Naive B cell (primary cell): ENCODE measurements at regions not wholly inside any gene's neighbourhood (a gene's known extent, or its start where the extent isn't known, plus 50 kb on each side); places are given as distances from the start of the nearest gene placed in this dataset.
"Not testable (repeated sequence)": the region's sequence is repeated elsewhere in the genome, so short reads cannot be mapped to it uniquely, and the experiment has no call there.

ENCODE experiments used
- ATAC-seq, 2 donors: fragments of 150-1000 bp; cut with Tn5 transposase; 2 replicates each; pipeline ENCODE4 v1.10.0; 2021; ENCODE audit warnings: low read depth in 2 of 2, mild to moderate bottlenecking in 2 of 2, moderate library complexity in 2 of 2
- DNase-seq: peaks from one replicate; pipeline ENCODE4 v3.0.0; 2022
- H3K27ac Mint-ChIP-seq, 6 donors: one replicate each; pipeline ENCODE4 v1.8.0; 2020 to 2022; ENCODE audit warnings: mild to moderate bottlenecking in 6 of 6, mixed read lengths in 6 of 6, moderate library complexity in 5 of 6, inconsistent platforms in 2 of 6
- H3K27me3 Mint-ChIP-seq, 3 donors: one replicate each; pipeline ENCODE4 v1.8.0; 2021 to 2022; ENCODE audit warnings: mixed read lengths in 3 of 3, mild to moderate bottlenecking in 1 of 3
- H3K36me3 Mint-ChIP-seq, 2 donors: one replicate each; pipeline ENCODE4 v1.8.0; 2020 to 2022; ENCODE audit warnings: mixed read lengths in 2 of 2, inconsistent platforms in 1 of 2, mild to moderate bottlenecking in 1 of 2
- H3K4me1 Mint-ChIP-seq, 3 donors: one replicate each; pipeline ENCODE4 v1.8.0; 2020 to 2022; ENCODE audit warnings: mixed read lengths in 3 of 3, inconsistent platforms in 1 of 3, mild to moderate bottlenecking in 1 of 3, moderate library complexity in 1 of 3
- H3K4me3 Mint-ChIP-seq, 8 donors: one replicate each; pipeline ENCODE4 v1.8.0; 2020 to 2022; ENCODE audit warnings: mild to moderate bottlenecking in 8 of 8, mixed read lengths in 8 of 8, moderate library complexity in 8 of 8, inconsistent platforms in 2 of 8
- H3K9me3 Mint-ChIP-seq, 7 donors: one replicate each; pipeline ENCODE4 v1.8.0; 2020 to 2022; ENCODE audit warnings: mixed read lengths in 7 of 7, mild to moderate bottlenecking in 5 of 7, inconsistent platforms in 2 of 7, moderate library complexity in 1 of 7

DNA sequence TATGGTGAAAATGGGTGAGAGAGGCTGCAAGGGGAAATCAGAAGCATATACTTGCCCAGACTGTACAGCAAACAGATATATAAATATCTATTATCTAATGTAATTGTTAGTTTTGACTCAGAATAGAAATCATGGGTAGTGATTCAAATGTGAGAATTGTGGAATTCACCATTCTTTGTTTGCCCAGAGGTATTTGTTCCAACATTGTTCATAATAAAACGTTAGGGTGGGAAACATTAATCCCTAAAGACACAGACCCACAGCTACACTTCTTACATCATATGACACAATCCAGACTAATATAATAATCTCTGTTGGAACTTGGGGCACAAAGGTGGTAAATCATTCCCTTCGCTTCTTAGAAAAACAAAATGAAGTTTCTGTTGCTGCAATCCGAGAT, 646.5 kb upstream of the SLITRK6 start:
- Mint-ChIP-seq H3K9me3 (peaks cover 0 to 12% (median 4%) of the 10 kb centered on the region in 7 donors), H3K27me3 (no peaks in the 10 kb centered on the region), H3K27ac (no peak overlapping the region), H3K36me3 (no peaks in the 10 kb centered on the region), H3K4me3 (no peak overlapping the region), H3K4me1 (no peaks in the 10 kb centered on the region)
- ATAC-seq (no peak), DNase-seq (no peak)

DNA sequence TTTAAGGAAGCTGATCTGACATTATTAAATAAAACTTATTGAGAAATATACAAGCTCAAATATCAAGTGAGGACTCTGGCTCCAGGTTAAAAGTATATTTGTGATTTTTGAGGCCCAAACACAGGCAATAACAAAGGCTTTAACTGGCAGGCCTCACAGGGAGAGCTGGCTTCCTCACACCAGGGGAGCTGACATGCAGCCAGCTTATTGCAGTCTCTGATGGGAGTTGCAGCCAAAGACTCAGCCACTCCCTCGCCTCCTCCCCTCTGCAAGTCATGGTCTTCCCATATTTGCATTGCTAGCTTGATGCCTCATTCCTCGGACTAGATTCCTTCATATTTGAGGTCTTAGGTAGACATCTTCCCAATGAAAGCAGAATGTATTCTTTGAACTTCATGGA, 647.1 kb upstream of the SLITRK6 start:
- no peak for DNase-seq
- Mint-ChIP-seq H3K36me3 (no peaks in the 10 kb centered on the region), H3K9me3 (peaks cover 0 to 12% (median 4%) of the 10 kb centered on the region in 7 donors), H3K27me3 (no peaks in the 10 kb centered on the region), H3K4me1 (no peaks in the 10 kb centered on the region), H3K4me3 (no peak overlapping the region), H3K27ac (no peak overlapping the region)
- no peak for ATAC-seq

DNA sequence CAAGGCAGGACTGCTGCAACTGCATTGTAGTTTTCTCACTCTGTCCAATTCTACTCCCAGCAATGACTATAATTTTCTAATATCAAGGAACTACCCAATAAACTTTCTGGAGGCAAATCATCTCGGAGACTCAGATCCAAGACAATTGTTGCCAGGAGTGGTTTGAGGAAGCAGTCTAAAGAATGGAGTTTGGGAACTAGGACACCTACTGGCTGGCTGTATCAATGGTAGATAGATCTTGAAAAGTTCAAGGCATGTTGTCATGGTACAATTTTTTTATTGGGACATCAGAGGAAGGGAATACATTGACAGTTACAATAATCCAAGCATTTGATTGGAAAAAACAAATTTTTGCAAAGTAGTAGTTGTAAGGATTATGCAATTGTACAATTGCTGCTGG, 648.3 kb upstream of the SLITRK6 start:
- no peak overlapping the region for H3K4me3 Mint-ChIP-seq
- H3K27ac Mint-ChIP-seq: no peak overlapping the region
- no peaks in the 10 kb centered on the region for H3K27me3 Mint-ChIP-seq
- no peaks in the 10 kb centered on the region for H3K36me3 Mint-ChIP-seq
- DNase-seq: no peak
- H3K4me1 Mint-ChIP-seq: no peaks in the 10 kb centered on the region
- no peak for ATAC-seq
- peaks cover 0 to 12% (median 4%) of the 10 kb centered on the region in 7 donors for H3K9me3 Mint-ChIP-seq

DNA sequence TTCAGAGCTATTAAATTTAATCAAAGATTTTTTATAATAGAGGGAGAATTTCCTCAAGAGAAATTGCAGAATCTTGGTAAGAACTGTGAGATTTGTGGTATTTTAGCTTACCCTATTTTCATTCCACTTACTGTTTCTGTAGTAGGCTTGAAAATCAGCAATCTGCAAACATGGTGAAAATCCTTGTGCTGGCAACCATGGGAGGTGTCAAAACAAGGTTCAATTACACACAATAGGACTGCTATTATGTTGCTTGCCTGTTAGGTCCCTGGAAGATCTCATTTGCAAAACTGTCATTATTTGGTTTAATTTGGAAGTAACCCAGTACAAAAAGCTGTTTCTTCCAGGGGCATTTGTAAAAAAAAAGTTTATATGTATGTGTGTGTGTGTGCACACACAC, 662.8 kb upstream of the SLITRK6 start:
- Mint-ChIP-seq H3K4me3 (no peak overlapping the region), H3K27me3 (no peaks in the 10 kb centered on the region), H3K4me1 (no peaks in the 10 kb centered on the region), H3K27ac (no peak overlapping the region), H3K36me3 (no peaks in the 10 kb centered on the region), H3K9me3 (peaks cover 0 to 4% (median 0%) of the 10 kb centered on the region in 7 donors)
- ATAC-seq (no peak), DNase-seq (no peak)

DNA sequence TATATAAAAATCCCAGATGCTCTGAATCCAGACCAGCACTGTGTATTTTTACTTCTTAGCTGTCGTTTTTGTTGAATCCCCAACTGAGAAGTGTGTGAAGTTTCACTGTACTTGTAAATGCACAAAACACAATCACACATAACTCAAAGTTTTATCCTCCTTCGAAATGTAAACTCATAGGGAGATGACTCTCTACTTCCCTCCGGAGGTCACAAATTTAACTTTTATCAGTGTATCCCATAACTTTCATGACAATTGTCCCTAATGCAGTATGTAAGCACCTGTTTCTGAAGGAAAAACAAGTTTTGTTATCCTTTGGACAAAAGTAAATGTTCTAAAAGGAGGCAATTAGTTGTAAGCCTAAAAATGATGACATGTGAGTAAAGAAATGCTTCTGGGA, 665.0 kb upstream of the SLITRK6 start:
- H3K27ac Mint-ChIP-seq: no peak overlapping the region
- no peak for ATAC-seq

DNA sequence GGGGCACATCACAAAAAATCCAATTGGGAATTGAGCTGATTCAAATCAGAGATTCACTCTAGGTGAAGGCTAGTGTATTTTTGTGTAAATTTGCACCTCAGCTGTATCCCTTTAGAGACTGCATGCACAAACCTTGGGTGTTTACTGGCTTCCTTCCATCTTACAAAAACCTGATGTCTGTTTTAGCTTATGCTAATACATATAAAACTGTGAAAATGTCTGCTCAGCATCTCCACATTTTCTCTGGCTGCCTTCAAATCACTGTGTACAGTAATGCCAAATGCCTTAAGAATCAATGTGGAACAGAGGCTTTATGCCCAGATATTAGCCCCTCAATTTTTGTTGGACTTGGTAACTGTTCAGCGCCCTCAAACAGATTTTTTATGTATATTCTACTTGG, 675.8 kb upstream of the SLITRK6 start:
- ATAC-seq: no peak
- Mint-ChIP-seq H3K27me3 (no peaks in the 10 kb centered on the region), H3K36me3 (no peaks in the 10 kb centered on the region), H3K4me1 (no peaks in the 10 kb centered on the region), H3K9me3 (peaks cover 0 to 13% (median 4%) of the 10 kb centered on the region in 7 donors), H3K4me3 (no peak overlapping the region), H3K27ac (no peak overlapping the region)
- DNase-seq: no peak

More for the DNA sequence above, 665.0 kb upstream of the SLITRK6 start:
- no peak for DNase-seq
- Mint-ChIP-seq H3K36me3 (no peaks in the 10 kb centered on the region), H3K4me1 (no peaks in the 10 kb centered on the region), H3K4me3 (no peak overlapping the region), H3K27me3 (no peaks in the 10 kb centered on the region), H3K9me3 (peaks cover 0 to 4% (median 0%) of the 10 kb centered on the region in 7 donors)

DNA sequence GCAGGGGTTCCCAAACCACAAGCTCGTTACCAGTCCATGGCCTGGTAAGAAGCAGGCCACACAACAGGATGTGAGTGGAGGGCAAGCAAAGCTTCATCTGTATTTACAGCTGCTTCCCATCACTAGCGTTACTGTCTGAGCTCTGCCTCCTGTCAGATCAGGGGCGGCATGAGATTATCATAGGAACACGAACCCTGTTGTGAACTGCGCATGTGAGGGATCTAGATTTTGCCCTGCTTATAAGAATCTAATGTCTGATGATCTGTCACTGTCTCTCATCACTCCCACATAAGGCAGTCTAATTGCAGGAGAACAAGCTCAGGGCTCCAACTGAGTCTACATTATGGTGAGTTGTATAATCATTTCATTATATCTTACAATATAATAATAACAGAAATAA, 677.4 kb upstream of the SLITRK6 start:
- no peak for DNase-seq
- no peak for ATAC-seq
- peaks cover 0 to 13% (median 4%) of the 10 kb centered on the region in 7 donors for H3K9me3 Mint-ChIP-seq
- H3K27ac Mint-ChIP-seq: no peak overlapping the region
- H3K36me3 Mint-ChIP-seq: no peaks in the 10 kb centered on the region
- H3K4me1 Mint-ChIP-seq: no peaks in the 10 kb centered on the region
- H3K27me3 Mint-ChIP-seq: no peaks in the 10 kb centered on the region
- no peak overlapping the region for H3K4me3 Mint-ChIP-seq

DNA sequence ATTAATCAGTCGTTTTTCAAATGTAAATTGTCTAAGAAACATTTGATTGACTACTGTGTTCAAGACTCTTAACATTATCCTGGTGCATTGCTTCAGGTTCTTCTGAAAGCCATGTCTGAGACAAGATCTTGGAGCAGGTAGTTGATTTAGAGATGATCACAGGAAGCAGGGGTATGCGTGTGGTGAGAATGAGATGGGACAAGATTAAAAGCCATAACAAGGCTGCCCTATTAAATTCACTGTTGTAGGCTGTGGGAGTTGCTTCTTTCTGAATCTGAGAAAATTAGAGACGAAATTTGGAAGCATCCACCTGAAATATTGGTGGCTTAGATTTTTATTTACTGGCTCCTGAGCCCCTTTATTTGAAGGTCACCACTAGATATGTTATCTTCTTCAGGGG, 687.4 kb upstream of the SLITRK6 start:
- Mint-ChIP-seq H3K27ac (no peak overlapping the region), H3K4me3 (no peak overlapping the region), H3K36me3 (no peaks in the 10 kb centered on the region), H3K4me1 (no peaks in the 10 kb centered on the region), H3K9me3 (peaks cover 0 to 13% (median 0%) of the 10 kb centered on the region in 7 donors), H3K27me3 (no peaks in the 10 kb centered on the region)
- DNase-seq (no peak), ATAC-seq (no peak)

DNA sequence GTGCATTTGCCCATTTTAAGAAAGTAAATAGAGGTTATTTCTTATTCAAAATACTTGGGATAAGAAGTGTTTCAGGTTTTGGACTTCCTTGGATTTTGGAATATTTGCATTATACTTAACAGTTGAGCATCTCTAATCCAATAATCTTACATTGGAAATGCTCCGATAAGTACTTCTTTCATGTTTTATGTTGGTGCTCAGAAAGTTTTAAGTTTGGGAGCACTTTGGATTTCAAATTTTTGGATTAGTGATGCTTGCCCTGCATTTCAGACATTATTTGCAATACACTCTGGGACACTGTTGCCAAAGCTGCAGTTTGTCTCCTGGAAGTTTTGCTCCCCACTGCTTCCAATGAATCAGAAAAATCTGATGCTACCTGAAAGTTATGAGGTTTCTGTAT, 691.9 kb upstream of the SLITRK6 start:
- H3K9me3 Mint-ChIP-seq: peaks cover 0 to 8% (median 0%) of the 10 kb centered on the region in 7 donors
- no peak overlapping the region for H3K4me3 Mint-ChIP-seq
- no peak for ATAC-seq
- DNase-seq: no peak
- no peak overlapping the region for H3K27ac Mint-ChIP-seq
- H3K4me1 Mint-ChIP-seq: no peaks in the 10 kb centered on the region
- H3K36me3 Mint-ChIP-seq: no peaks in the 10 kb centered on the region
- H3K27me3 Mint-ChIP-seq: no peaks in the 10 kb centered on the region

DNA sequence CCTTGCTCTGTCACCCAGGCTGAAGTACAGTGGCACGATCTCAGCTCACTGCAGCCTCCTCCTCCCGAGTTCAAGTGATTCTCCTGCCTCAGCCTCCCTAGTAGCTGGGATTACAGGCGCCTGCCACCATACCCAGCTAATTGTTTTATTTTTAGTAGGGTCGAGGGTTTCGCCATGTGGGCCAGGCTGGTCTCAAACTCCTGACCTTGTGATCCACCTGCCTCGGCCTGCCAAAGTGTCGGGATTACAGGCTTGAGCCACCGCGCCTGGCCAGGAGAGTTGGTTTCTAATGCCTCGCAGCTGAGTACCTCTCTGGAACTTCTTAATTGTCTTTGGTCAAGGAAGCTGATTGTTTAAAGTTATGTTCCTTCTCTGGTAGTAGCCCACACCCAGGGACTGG, 702.7 kb upstream of the SLITRK6 start:
- not testable (repeated sequence) for H3K4me1 Mint-ChIP-seq, H3K27ac Mint-ChIP-seq, H3K4me3 Mint-ChIP-seq, ATAC-seq, DNase-seq, H3K9me3 Mint-ChIP-seq, H3K36me3 Mint-ChIP-seq, H3K27me3 Mint-ChIP-seq

DNA sequence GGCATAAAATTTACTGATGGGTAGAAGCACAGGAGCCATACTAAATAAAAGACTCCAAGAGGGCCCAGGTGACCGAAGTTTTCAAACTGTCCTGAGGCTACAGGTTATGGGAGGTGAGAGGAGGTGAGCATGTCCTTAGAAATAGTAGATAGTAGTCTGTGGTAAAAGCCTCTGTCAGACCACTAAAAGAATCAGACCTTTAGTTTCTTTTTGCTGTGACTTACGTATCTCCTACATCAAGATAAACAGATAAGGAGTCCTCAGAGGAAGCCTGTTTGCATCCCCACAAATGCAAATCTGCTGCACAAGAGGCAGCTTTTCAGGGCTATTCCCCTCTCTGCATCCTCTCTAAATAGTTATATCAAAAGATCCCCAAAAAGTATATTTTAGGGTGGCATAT, 711.6 kb upstream of the SLITRK6 start:
- no peak for DNase-seq
- Mint-ChIP-seq H3K9me3 (peaks cover 0 to 8% (median 4%) of the 10 kb centered on the region in 7 donors), H3K27ac (no peak overlapping the region), H3K36me3 (no peaks in the 10 kb centered on the region), H3K27me3 (no peaks in the 10 kb centered on the region), H3K4me1 (no peaks in the 10 kb centered on the region), H3K4me3 (peak overlapping the region in 1 of 8 donors; percentile 50)
- ATAC-seq: no peak

DNA sequence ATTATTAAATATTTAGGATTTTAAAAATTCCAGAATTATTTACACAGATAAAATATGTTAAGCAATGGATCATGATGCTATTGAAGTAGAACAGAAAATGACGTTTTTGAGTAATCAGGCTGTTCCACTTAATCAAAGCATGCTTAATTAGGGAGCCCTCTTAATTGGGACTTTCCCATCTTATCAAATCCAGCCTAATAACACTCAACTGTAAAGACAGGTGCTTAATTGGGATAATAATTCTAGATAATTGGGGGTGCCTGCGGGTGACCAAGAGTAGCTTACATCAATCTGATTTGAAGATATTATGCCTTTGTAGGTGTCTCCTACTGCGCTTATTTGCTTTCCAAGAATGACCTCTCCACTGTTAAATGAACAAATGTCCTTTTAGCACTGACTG, 742.2 kb upstream of the SLITRK6 start:
- H3K36me3 Mint-ChIP-seq: no peaks in the 10 kb centered on the region
- peaks cover 0 to 4% (median 0%) of the 10 kb centered on the region in 7 donors for H3K9me3 Mint-ChIP-seq
- no peak overlapping the region for H3K27ac Mint-ChIP-seq
- no peaks in the 10 kb centered on the region for H3K4me1 Mint-ChIP-seq
- H3K27me3 Mint-ChIP-seq: no peaks in the 10 kb centered on the region
- DNase-seq: no peak
- H3K4me3 Mint-ChIP-seq: no peak overlapping the region
- ATAC-seq: no peak

DNA sequence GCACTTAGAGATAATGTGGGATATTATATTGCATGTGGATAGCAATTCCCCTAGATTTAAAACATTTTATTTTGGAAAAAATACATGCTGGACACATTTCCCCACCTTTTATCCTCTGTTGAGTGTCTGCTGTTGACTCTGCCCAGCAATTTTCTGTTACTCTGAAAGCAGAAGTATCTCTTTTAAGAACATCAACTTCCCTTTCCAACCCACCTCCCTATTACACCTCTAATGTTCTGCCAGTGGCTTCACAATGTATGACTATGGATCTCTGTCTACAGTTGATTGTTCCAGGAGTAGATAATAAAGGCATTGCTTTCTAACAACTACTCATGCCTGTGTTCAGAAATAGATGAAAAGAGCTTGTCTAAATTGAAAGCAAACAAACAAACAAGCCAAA, 754.8 kb upstream of the SLITRK6 start:
- Mint-ChIP-seq H3K36me3 (no peaks in the 10 kb centered on the region), H3K27me3 (no peaks in the 10 kb centered on the region), H3K4me1 (no peaks in the 10 kb centered on the region), H3K9me3 (peaks cover 0 to 10% (median 4%) of the 10 kb centered on the region in 7 donors), H3K27ac (no peak overlapping the region), H3K4me3 (no peak overlapping the region)
- DNase-seq (no peak), ATAC-seq (no peak)

DNA sequence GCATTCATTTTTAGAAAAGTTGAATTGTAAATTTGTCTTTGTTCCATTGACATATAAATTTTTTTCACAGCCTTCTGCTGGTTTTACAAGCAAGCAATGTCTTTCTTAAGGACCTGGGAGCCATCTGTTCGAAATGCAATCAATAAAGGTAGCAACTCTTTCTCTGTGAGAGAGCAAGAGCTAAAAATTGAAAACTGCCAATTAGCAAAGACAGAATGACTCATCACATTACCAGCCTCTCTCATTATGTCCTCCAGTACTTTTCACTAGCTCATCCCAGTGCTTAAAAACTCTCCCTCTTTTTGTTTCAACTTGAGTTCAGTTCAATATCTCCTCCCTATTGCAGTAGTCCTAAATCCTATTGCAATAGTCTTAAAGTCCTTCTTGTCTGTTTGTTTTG, 760.7 kb upstream of the SLITRK6 start:
- Mint-ChIP-seq H3K9me3 (peaks cover 0 to 8% (median 2%) of the 10 kb centered on the region in 7 donors), H3K4me3 (no peak overlapping the region), H3K36me3 (no peaks in the 10 kb centered on the region), H3K27ac (peak overlapping the region in 1 of 6 donors; percentile 36), H3K27me3 (no peaks in the 10 kb centered on the region), H3K4me1 (no peaks in the 10 kb centered on the region)
- no peak for ATAC-seq
- no peak for DNase-seq

DNA sequence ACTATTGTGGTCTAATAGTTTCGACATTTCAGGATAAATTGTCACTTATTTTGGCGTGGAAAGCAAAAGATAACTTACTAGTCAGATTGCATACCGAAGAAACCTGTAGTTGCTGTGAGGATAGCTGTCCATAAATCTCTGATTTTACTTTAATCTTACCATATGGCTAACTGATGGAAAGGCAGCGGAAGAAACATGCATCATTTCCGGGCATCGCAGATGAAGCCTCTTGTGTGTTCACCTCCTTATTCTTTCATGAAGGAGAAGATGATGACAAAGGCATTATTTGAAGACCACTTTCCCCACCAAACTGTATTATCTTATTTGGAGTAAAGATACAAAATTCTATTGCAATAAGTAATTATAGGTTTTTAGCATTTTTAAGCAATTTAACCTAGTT, 763.6 kb upstream of the SLITRK6 start:
- ATAC-seq (no peak), DNase-seq (no peak)
- Mint-ChIP-seq H3K4me3 (no peak overlapping the region), H3K36me3 (no peaks in the 10 kb centered on the region), H3K4me1 (no peaks in the 10 kb centered on the region), H3K27ac (no peak overlapping the region), H3K27me3 (no peaks in the 10 kb centered on the region), H3K9me3 (peaks cover 0 to 8% (median 3%) of the 10 kb centered on the region in 7 donors)
